Type B pancreatic cell (in vitro differentiated cells): ENCODE measurements at regions not wholly inside any gene's neighbourhood (a gene's known extent, or its start where the extent isn't known, plus 50 kb on each side); places are given as distances from the start of the nearest gene placed in this dataset.

Source experiments
- DNase-seq: peaks from one replicate; pipeline ENCODE4 v3.0.0; 2021; ENCODE audit warnings: mixed read lengths; ENCODE audit not compliant: unreplicated experiment; ENCODE audit errors: extremely low spot score
- H3K27ac Mint-ChIP-seq: 2 replicates; pipeline ENCODE4 v1.8.0; 2021; ENCODE audit warnings: mild to moderate bottlenecking, mixed read lengths
- H3K27me3 Mint-ChIP-seq: 2 replicates; pipeline ENCODE4 v1.8.0; 2021; ENCODE audit warnings: mixed read lengths
- H3K36me3 Mint-ChIP-seq: 2 replicates; pipeline ENCODE4 v1.8.0; 2021; ENCODE audit warnings: mixed read lengths
- H3K4me1 Mint-ChIP-seq: one replicate; pipeline ENCODE4 v1.8.0; 2021; ENCODE audit warnings: mixed read lengths; ENCODE audit not compliant: unreplicated experiment
- H3K4me3 Mint-ChIP-seq: 2 replicates; pipeline ENCODE4 v1.8.0; 2021; ENCODE audit warnings: mild to moderate bottlenecking, mixed read lengths
- H3K9me3 Mint-ChIP-seq: 2 replicates; pipeline ENCODE4 v1.8.0; 2021; ENCODE audit warnings: mixed read lengths
- CTCF ChIP-seq: fragments of 200-600 bp; sonication (generic); conservative IDR thresholded peaks from 2 replicates; pipeline ENCODE4 v1.5.0; 2021; ENCODE audit warnings: antibody characterized with exemption, mild to moderate bottlenecking

GRCh38 chr13:62234780-62235440 lies 819.3 kb upstream of the PCDH20 start:
- Mint-ChIP-seq H3K4me1 (no peaks in the 10 kb centered on the region), H3K36me3 (no peaks in the 10 kb centered on the region), H3K4me3 (no peak overlapping the region), H3K27me3 (no peaks in the 10 kb centered on the region), H3K27ac (no peak overlapping the region), H3K9me3 (no peaks in the 10 kb centered on the region)
- DNase-seq: no peak
- no peak for TF ChIP-seq CTCF

- no peak overlapping the region for H3K4me3 Mint-ChIP-seq
- H3K9me3 Mint-ChIP-seq: no peaks in the 10 kb centered on the region
- H3K36me3 Mint-ChIP-seq: no peaks in the 10 kb centered on the region
- H3K4me1 Mint-ChIP-seq: no peaks in the 10 kb centered on the region
- TF ChIP-seq CTCF: no peak
- no peak overlapping the region for H3K27ac Mint-ChIP-seq
- H3K27me3 Mint-ChIP-seq: no peaks in the 10 kb centered on the region
- no peak for DNase-seq
Measured at GRCh38 chr13:62210951-62211350, 795.3 kb upstream of the PCDH20 start.

- Mint-ChIP-seq H3K4me1 (no peaks in the 10 kb centered on the region), H3K27me3 (no peaks in the 10 kb centered on the region), H3K9me3 (peaks cover 5% of the 10 kb centered on the region), H3K27ac (no peak overlapping the region), H3K4me3 (no peak overlapping the region), H3K36me3 (no peaks in the 10 kb centered on the region)
- no peak for DNase-seq
- TF ChIP-seq CTCF: no peak
Measured at GRCh38 chr13:62209529-62209928, 793.9 kb upstream of the PCDH20 start.

- Mint-ChIP-seq H3K36me3 (no peaks in the 10 kb centered on the region), H3K9me3 (peaks cover 5% of the 10 kb centered on the region)
Measured at GRCh38 chr13:62207388-62207787, 791.7 kb upstream of the PCDH20 start.

GRCh38 chr13:62206165-62206564 lies 790.5 kb upstream of the PCDH20 start:
- TF ChIP-seq CTCF: no peak
- H3K4me1 Mint-ChIP-seq: no peaks in the 10 kb centered on the region
- H3K4me3 Mint-ChIP-seq: no peak overlapping the region

More at GRCh38 chr13:62207388-62207787, 791.7 kb upstream of the PCDH20 start:
- DNase-seq: no peak
- Mint-ChIP-seq H3K27me3 (no peaks in the 10 kb centered on the region), H3K27ac (no peak overlapping the region), H3K4me3 (no peak overlapping the region), H3K4me1 (no peaks in the 10 kb centered on the region)
- TF ChIP-seq CTCF: no peak

GRCh38 chr13:62205273-62205672 lies 789.6 kb upstream of the PCDH20 start:
- no peaks in the 10 kb centered on the region for H3K27me3 Mint-ChIP-seq
- no peak overlapping the region for H3K27ac Mint-ChIP-seq
- H3K4me3 Mint-ChIP-seq: no peak overlapping the region
- H3K9me3 Mint-ChIP-seq: peaks cover 5% of the 10 kb centered on the region
- H3K36me3 Mint-ChIP-seq: no peaks in the 10 kb centered on the region
- no peak for TF ChIP-seq CTCF
- DNase-seq: no peak
- H3K4me1 Mint-ChIP-seq: no peaks in the 10 kb centered on the region

More at GRCh38 chr13:62206165-62206564, 790.5 kb upstream of the PCDH20 start:
- no peak overlapping the region for H3K27ac Mint-ChIP-seq
- peaks cover 5% of the 10 kb centered on the region for H3K9me3 Mint-ChIP-seq
- DNase-seq: no peak
- H3K36me3 Mint-ChIP-seq: no peaks in the 10 kb centered on the region
- no peaks in the 10 kb centered on the region for H3K27me3 Mint-ChIP-seq
